ENCODE measurements at regions not wholly inside any gene's neighbourhood (a gene's known extent, or its start where the extent isn't known, plus 50 kb on each side); places are given as distances from the start of the nearest gene placed in this dataset.

GRCh38 chr1:59020151-59020997 is 236.5 kb upstream of the JUN start:
- Mint-ChIP-seq H3K27me3 (no peaks in the 10 kb centered on the region), H3K27ac (peak overlapping the region; percentile 86 to 97 (median 94)), H3K4me1 (peaks cover 14 to 35% (median 22%) of the 10 kb centered on the region in 4 donors), H3K36me3 (peaks cover 0 to 9% (median 3%) of the 10 kb centered on the region in 3 donors), H3K4me3 (peak overlapping the region; percentile 70 to 85 (median 82)), H3K9me3 (peaks cover 0 to 2% (median 0%) of the 10 kb centered on the region in 9 donors)
- POLR2A ChIA-PET = interaction anchor here (0.9 to 1.8 kb wide), 4 partner anchors 20 to 236 kb away, joined by 3 to 6 read pairs (median 4); partner anchors contain the start of gene JUN
- peak in 6 of 10 donors; percentile 8 to 59 (median 44) for DNase-seq
- ATAC-seq = peak; percentile 89 to 98

GRCh38 chr1:59022199-59022598 is 238.4 kb upstream of the JUN start:
- Mint-ChIP-seq H3K36me3 (peaks cover 0 to 9% (median 3%) of the 10 kb centered on the region in 3 donors), H3K9me3 (peaks cover 0 to 2% (median 0%) of the 10 kb centered on the region in 9 donors), H3K27me3 (peaks cover 0 to 3% (median 0%) of the 10 kb centered on the region in 5 donors), H3K4me3 (no peak overlapping the region), H3K4me1 (peaks cover 16 to 44% (median 22%) of the 10 kb centered on the region in 4 donors), H3K27ac (peak overlapping the region in 1 of 10 donors; percentile 53)
- no peak for ATAC-seq
- POLR2A ChIA-PET = no interaction called here
- no peak for DNase-seq

GRCh38 chr1:59022799-59023198 is 239.0 kb upstream of the JUN start:
- H3K4me3 Mint-ChIP-seq = no peak overlapping the region
- POLR2A ChIA-PET = no interaction called here

GRCh38 chr1:59025201-59025600 is 241.4 kb upstream of the JUN start:
- no peak for DNase-seq
- Mint-ChIP-seq H3K4me3 (no peak overlapping the region), H3K4me1 (peaks cover 9 to 26% (median 9%) of the 10 kb centered on the region in 4 donors), H3K27me3 (peaks cover 0 to 3% (median 0%) of the 10 kb centered on the region in 5 donors), H3K9me3 (no peaks in the 10 kb centered on the region), H3K27ac (no peak overlapping the region), H3K36me3 (no peaks in the 10 kb centered on the region)
- POLR2A ChIA-PET = no interaction called here
- ATAC-seq = no peak

More at GRCh38 chr1:59022799-59023198, 239.0 kb upstream of the JUN start:
- H3K27me3 Mint-ChIP-seq = peaks cover 0 to 3% (median 0%) of the 10 kb centered on the region in 5 donors
- H3K4me1 Mint-ChIP-seq = peaks cover 16 to 44% (median 22%) of the 10 kb centered on the region in 4 donors
- no peak overlapping the region for H3K27ac Mint-ChIP-seq
- peaks cover 0 to 2% (median 0%) of the 10 kb centered on the region in 9 donors for H3K9me3 Mint-ChIP-seq
- ATAC-seq (no peak), DNase-seq (no peak)
- H3K36me3 Mint-ChIP-seq = peaks cover 0 to 9% (median 3%) of the 10 kb centered on the region in 3 donors

- H3K27ac Mint-ChIP-seq = peak overlapping the region in 1 of 10 donors; percentile 74
- no peak for ATAC-seq
- H3K27me3 Mint-ChIP-seq = peaks cover 0 to 3% (median 0%) of the 10 kb centered on the region in 5 donors
- POLR2A ChIA-PET = no interaction called here
- H3K4me3 Mint-ChIP-seq = peak overlapping the region in 1 of 10 donors; percentile 2
- H3K4me1 Mint-ChIP-seq = peaks cover 1 to 18% (median 3%) of the 10 kb centered on the region in 4 donors
- no peaks in the 10 kb centered on the region for H3K36me3 Mint-ChIP-seq
- no peak for DNase-seq
- no peaks in the 10 kb centered on the region for H3K9me3 Mint-ChIP-seq
Observed at GRCh38 chr1:59025898-59026426, 242.1 kb upstream of the JUN start.

- ATAC-seq = no peak
- Mint-ChIP-seq H3K27ac (peak overlapping the region in 2 of 10 donors; percentile 62 to 68), H3K4me1 (peaks cover 0 to 13% (median 2%) of the 10 kb centered on the region in 4 donors), H3K27me3 (peaks cover 0 to 3% (median 0%) of the 10 kb centered on the region in 5 donors), H3K4me3 (peak overlapping the region in 1 of 10 donors; percentile 2), H3K9me3 (no peaks in the 10 kb centered on the region), H3K36me3 (no peaks in the 10 kb centered on the region)
- DNase-seq = no peak
- POLR2A ChIA-PET = no interaction called here
Observed at GRCh38 chr1:59026472-59026948, 242.7 kb upstream of the JUN start.

GRCh38 chr1:59027177-59027576 is 243.3 kb upstream of the JUN start:
- no peaks in the 10 kb centered on the region for H3K36me3 Mint-ChIP-seq
- no peaks in the 10 kb centered on the region for H3K9me3 Mint-ChIP-seq
- no peak overlapping the region for H3K4me3 Mint-ChIP-seq
- H3K27me3 Mint-ChIP-seq = peaks cover 0 to 3% (median 0%) of the 10 kb centered on the region in 5 donors
- DNase-seq = no peak
- H3K4me1 Mint-ChIP-seq = peaks cover 0 to 12% (median 2%) of the 10 kb centered on the region in 4 donors
- POLR2A ChIA-PET = no interaction called here
- no peak overlapping the region for H3K27ac Mint-ChIP-seq
- ATAC-seq = no peak

GRCh38 chr1:59028048-59028447 is 244.2 kb upstream of the JUN start:
- peaks cover 0 to 3% (median 0%) of the 10 kb centered on the region in 5 donors for H3K27me3 Mint-ChIP-seq
- H3K9me3 Mint-ChIP-seq = no peaks in the 10 kb centered on the region
- H3K27ac Mint-ChIP-seq = no peak overlapping the region
- ATAC-seq = no peak
- no peaks in the 10 kb centered on the region for H3K36me3 Mint-ChIP-seq
- H3K4me3 Mint-ChIP-seq = no peak overlapping the region
- no peak for DNase-seq
- POLR2A ChIA-PET = no interaction called here
- peaks cover 0 to 12% (median 2%) of the 10 kb centered on the region in 4 donors for H3K4me1 Mint-ChIP-seq

GRCh38 chr1:59029411-59030167 is 245.7 kb upstream of the JUN start:
- H3K27me3 Mint-ChIP-seq = peaks cover 0 to 3% (median 0%) of the 10 kb centered on the region in 5 donors
- DNase-seq = no peak
- no peak for ATAC-seq
- H3K36me3 Mint-ChIP-seq = no peaks in the 10 kb centered on the region
- POLR2A ChIA-PET = no interaction called here
- no peaks in the 10 kb centered on the region for H3K9me3 Mint-ChIP-seq
- no peak overlapping the region for H3K27ac Mint-ChIP-seq
- H3K4me3 Mint-ChIP-seq = no peak overlapping the region
- H3K4me1 Mint-ChIP-seq = peaks cover 0 to 12% (median under 1%) of the 10 kb centered on the region in 4 donors

- H3K27me3 Mint-ChIP-seq = no peaks in the 10 kb centered on the region
- no peaks in the 10 kb centered on the region for H3K36me3 Mint-ChIP-seq
- POLR2A ChIA-PET = interaction anchor here (0.6 kb wide), 1 partner anchor 98 kb away, joined by 5 read pairs; no protein-coding TSS in a partner anchor
- H3K4me3 Mint-ChIP-seq = no peak overlapping the region
- ATAC-seq (no peak), DNase-seq (no peak)
- H3K4me1 Mint-ChIP-seq = no peaks in the 10 kb centered on the region
- no peaks in the 10 kb centered on the region for H3K9me3 Mint-ChIP-seq
- H3K27ac Mint-ChIP-seq = no peak overlapping the region
Observed at GRCh38 chr1:59032228-59032627, 248.4 kb upstream of the JUN start.

- Mint-ChIP-seq H3K36me3 (no peaks in the 10 kb centered on the region), H3K27ac (no peak overlapping the region), H3K4me1 (no peaks in the 10 kb centered on the region), H3K27me3 (no peaks in the 10 kb centered on the region), H3K9me3 (no peaks in the 10 kb centered on the region), H3K4me3 (no peak overlapping the region)
- POLR2A ChIA-PET = no interaction called here
- DNase-seq = no peak
- ATAC-seq = no peak
Observed at GRCh38 chr1:59033761-59034160, 249.9 kb upstream of the JUN start.

GRCh38 chr1:59034925-59035324 is 251.1 kb upstream of the JUN start:
- Mint-ChIP-seq H3K4me1 (no peaks in the 10 kb centered on the region), H3K36me3 (no peaks in the 10 kb centered on the region), H3K4me3 (no peak overlapping the region), H3K27ac (peak overlapping the region in 1 of 10 donors; percentile 72), H3K27me3 (no peaks in the 10 kb centered on the region), H3K9me3 (no peaks in the 10 kb centered on the region)
- DNase-seq (no peak), ATAC-seq (no peak)
- POLR2A ChIA-PET = no interaction called here

All from naive thymus-derived CD8-positive, alpha-beta T cell (primary cell).